H1 (cell line): ENCODE measurements at regions not wholly inside any gene's neighbourhood (a gene's known extent, or its start where the extent isn't known, plus 50 kb on each side); places are given as distances from the start of the nearest gene placed in this dataset.

ENCODE experiments used
- CTCF ChIA-PET: fragments of 300-600 bp; sonication (Branson Sonifier 250); formaldehyde crosslinking; loops from one replicate; lab custom pipeline; 2021; ENCODE audit not compliant: partially characterized antibody; lab: Charles Lee
- POLR2A ChIA-PET: fragments of 300-600 bp; sonication (Branson Sonifier 250); formaldehyde crosslinking; loops from one replicate; lab custom pipeline; 2021; ENCODE audit warnings: inconsistent platforms; ENCODE audit not compliant: partially characterized antibody; lab: Charles Lee
- DNase-seq, 2 experiments: peaks; one replicate each; pipeline versions ENCODE4 v3.0.0 to v3.0.0-alpha.2; 2010 to 2022; ENCODE audit warnings: low spot score in 2 of 2, low read depth in 1 of 2, mixed read lengths in 1 of 2
- FAIRE-seq: peaks from 2 replicates; lab custom pipeline; 2011; peaks lifted over from hg19 to GRCh38; lab: Jason Lieb, UNC
- H2AFZ ChIP-seq: 2 replicates; pipeline ENCODE4 v1.8.1; 2012; ENCODE audit warnings: low read length, inconsistent platforms
- H2AK5ac ChIP-seq: 2 replicates; pipeline ENCODE4 v1.6.1; 2013; ENCODE audit warnings: low read depth, low read length
- H2BK120ac ChIP-seq: replicated peaks from 2 replicates; pipeline ENCODE3; 2013; ENCODE audit warnings: low read depth, low read length, inconsistent platforms
- H2BK12ac ChIP-seq: 2 replicates; pipeline ENCODE4 v1.6.1; 2013; ENCODE audit warnings: low read depth, low read length
- H2BK15ac ChIP-seq: 2 replicates; pipeline ENCODE4 v1.6.1; 2013; ENCODE audit warnings: low read length
- H2BK20ac ChIP-seq: 2 replicates; pipeline ENCODE4 v1.6.1; 2013; ENCODE audit warnings: low read length
- H2BK5ac ChIP-seq: 2 replicates; pipeline ENCODE4 v1.6.1; 2013; ENCODE audit warnings: low read depth, low read length
- H3K14ac ChIP-seq: 2 replicates; pipeline ENCODE4 v1.6.1; 2013; ENCODE audit warnings: inconsistent platforms; ENCODE audit not compliant: insufficient read length
- H3K18ac ChIP-seq: 2 replicates; pipeline ENCODE4 v1.6.1; 2013; ENCODE audit warnings: low read length; ENCODE audit errors: extremely low read depth
- H3K23ac ChIP-seq: 2 replicates; pipeline ENCODE4 v1.6.1; 2013; ENCODE audit warnings: inconsistent platforms; ENCODE audit not compliant: insufficient read length
- H3K23me2 ChIP-seq: 2 replicates; pipeline ENCODE4 v1.6.1; 2013; ENCODE audit warnings: low read depth, low read length
- H3K27ac ChIP-seq: 2 replicates; pipeline ENCODE4 v1.6.1; 2011; ENCODE audit warnings: low read depth, low read length, inconsistent platforms
- H3K27me3 ChIP-seq, 4 experiments: replicated peaks in 1 of 4; 1 replicate in 1 of 4; 2 replicates in 3 of 4; pipeline versions ENCODE4 v1.6.1 to v1.8.1; 2011 to 2013; ENCODE audit warnings: low read length in 3 of 4, mild to moderate bottlenecking in 3 of 4, inconsistent platforms in 2 of 4, mixed read lengths in 2 of 4, moderate library complexity in 1 of 4; ENCODE audit not compliant: control insufficient read depth in 3 of 4, insufficient read depth in 3 of 4; ENCODE audit errors: extremely low read depth in 1 of 4
- H3K36me3 ChIP-seq, 4 experiments: 2 replicates each; pipeline versions ENCODE4 v1.6.1 to v1.8.1; 2011 to 2013; ENCODE audit warnings: mild to moderate bottlenecking in 4 of 4, low read length in 3 of 4, moderate library complexity in 2 of 4, control low read depth in 1 of 4, inconsistent platforms in 1 of 4; ENCODE audit not compliant: insufficient read depth in 4 of 4, control insufficient read depth in 2 of 4
- H3K4ac ChIP-seq: replicated peaks from 2 replicates; pipeline ENCODE3; 2013; ENCODE audit warnings: low read length, low read depth, mixed read lengths, inconsistent platforms; ENCODE audit not compliant: insufficient read length
- H3K4me1 ChIP-seq, 4 experiments: replicated peaks in 1 of 4; 1 replicate in 1 of 4; 2 replicates in 3 of 4; pipeline versions ENCODE4 v1.6.1 to v1.8.1; 2011 to 2013; ENCODE audit warnings: low read length in 3 of 4, inconsistent platforms in 2 of 4, mixed read lengths in 1 of 4; ENCODE audit not compliant: insufficient read depth in 4 of 4, control insufficient read depth in 3 of 4
- H3K4me2 ChIP-seq, 2 experiments: 2 replicates each; pipeline versions ENCODE4 v1.6.1 to v1.8.1; 2011 to 2013; ENCODE audit warnings: low read depth in 2 of 2, low read length in 2 of 2, control low read depth in 1 of 2, inconsistent platforms in 1 of 2, mild to moderate bottlenecking in 1 of 2; ENCODE audit not compliant: insufficient read depth in 1 of 2
- H3K4me3 ChIP-seq, 4 experiments: fragments of 200-600, 300-600 bp in 1 of 4; sonication (generic), shearing (Covaris generic), sonication (Bioruptor Twin) in 1 of 4; 2 replicates each; pipeline versions ENCODE4 v1.5.1 to v1.8.1; 2011 to 2016; ENCODE audit warnings: low read length in 4 of 4, low read depth in 3 of 4, control low read depth in 2 of 4, inconsistent platforms in 2 of 4, mild to moderate bottlenecking in 2 of 4, mixed read lengths in 1 of 4, moderate library complexity in 1 of 4; ENCODE audit not compliant: insufficient read depth in 2 of 4; ENCODE audit errors: extremely low read depth in 1 of 4
- H3K56ac ChIP-seq: replicated peaks from 2 replicates; pipeline ENCODE3; 2013; ENCODE audit warnings: low read depth, mild to moderate bottlenecking, mixed read lengths, low read length, inconsistent platforms; ENCODE audit not compliant: insufficient read length
- H3K79me1 ChIP-seq: 2 replicates; pipeline ENCODE4 v1.6.1; 2013; ENCODE audit warnings: low read depth, low read length, control low read depth
- H3K79me2 ChIP-seq, 2 experiments: 2 replicates each; pipeline versions ENCODE4 v1.6.1 to v1.8.1; 2012 to 2013; ENCODE audit warnings: low read length in 2 of 2, mild to moderate bottlenecking in 2 of 2, inconsistent platforms in 1 of 2; ENCODE audit not compliant: insufficient read depth in 2 of 2, control insufficient read depth in 1 of 2
- H3K9ac ChIP-seq, 4 experiments: replicated peaks in 1 of 4; 1 replicate in 1 of 4; 2 replicates in 3 of 4; pipeline versions ENCODE4 v1.6.1 to v1.8.1; 2011 to 2013; ENCODE audit warnings: low read depth in 3 of 4, low read length in 3 of 4, control low read depth in 2 of 4, mild to moderate bottlenecking in 2 of 4, moderate library complexity in 2 of 4, inconsistent platforms in 1 of 4; ENCODE audit errors: extremely low read depth in 1 of 4
- H3K9me3 ChIP-seq, 2 experiments: 2 replicates each; pipeline versions ENCODE4 v1.6.1 to v1.8.1; 2012 to 2013; ENCODE audit warnings: mild to moderate bottlenecking in 2 of 2, moderate library complexity in 2 of 2, control low read depth in 1 of 2, inconsistent platforms in 1 of 2, low read depth in 1 of 2, low read length in 1 of 2, mixed read lengths in 1 of 2; ENCODE audit not compliant: insufficient read depth in 2 of 2
- H4K20me1 ChIP-seq, 2 experiments: replicated peaks in 1 of 2; 2 replicates each; pipeline versions ENCODE3 to v1.8.1; 2011 to 2013; ENCODE audit warnings: inconsistent platforms in 2 of 2, low read length in 2 of 2, mild to moderate bottlenecking in 1 of 2; ENCODE audit not compliant: insufficient read depth in 2 of 2, control insufficient read depth in 1 of 2
- H4K5ac ChIP-seq: 2 replicates; pipeline ENCODE4 v1.6.1; 2013; ENCODE audit warnings: low read length, low read depth, mixed read lengths, inconsistent platforms; ENCODE audit not compliant: insufficient read length
- H4K8ac ChIP-seq: 2 replicates; pipeline ENCODE4 v1.8.0; 2013; ENCODE audit warnings: mild to moderate bottlenecking, moderate library complexity, low read length, inconsistent platforms; ENCODE audit not compliant: insufficient read depth; ENCODE audit errors: extremely low read depth
- H4K91ac ChIP-seq: replicated peaks from 2 replicates; pipeline ENCODE3; 2013; ENCODE audit warnings: low read length, mixed read lengths, inconsistent platforms; ENCODE audit not compliant: insufficient read length
- RAD21 ChIP-seq, 2 experiments: IDR thresholded peaks in 1 of 2; conservative IDR thresholded peaks in 1 of 2; 2 replicates each; pipeline ENCODE4 v1.6.1; 2011; ENCODE audit warnings: low read depth in 2 of 2, low read length in 2 of 2, improper control_type of control experiment in 1 of 2, inconsistent platforms in 1 of 2, mild to moderate bottlenecking in 1 of 2, moderate library complexity in 1 of 2
- TAF7 ChIP-seq: optimal IDR thresholded peaks from 2 replicates; pipeline ENCODE3; 2011; ENCODE audit warnings: low read depth, mild to moderate bottlenecking, inconsistent platforms, low read length, moderate library complexity, borderline replicate concordance
- TCF12 ChIP-seq: IDR thresholded peaks from 2 replicates; pipeline ENCODE4 v1.6.1; 2011; ENCODE audit warnings: low read depth, mild to moderate bottlenecking, low read length
- WGBS, 2 experiments: shearing (Covaris generic) in 1 of 2; methylation state at CpG; one replicate each; pipeline versions ENCODE4 v1.1.6 to v1.1.7; 2013 to 2015; ENCODE audit warnings: low lambda C conversion rate in 2 of 2, mixed read lengths in 2 of 2, inconsistent platforms in 1 of 2, low coverage in 1 of 2, missing lambda C conversion rate in 1 of 2; ENCODE audit not compliant: insufficient replicate concordance in 2 of 2, insufficient coverage in 1 of 2, insufficient read length in 1 of 2; ENCODE audit errors: extremely low coverage in 1 of 2, missing lambda C conversion rate in 1 of 2; 5-methylcytosine and 5-hydroxymethylcytosine counted together
- TF ChIP-seq, protein P1 (sequence below): IDR thresholded peaks from 2 replicates; pipeline ENCODE4 v1.6.1; 2012; ENCODE audit warnings: inconsistent platforms

DNA sequence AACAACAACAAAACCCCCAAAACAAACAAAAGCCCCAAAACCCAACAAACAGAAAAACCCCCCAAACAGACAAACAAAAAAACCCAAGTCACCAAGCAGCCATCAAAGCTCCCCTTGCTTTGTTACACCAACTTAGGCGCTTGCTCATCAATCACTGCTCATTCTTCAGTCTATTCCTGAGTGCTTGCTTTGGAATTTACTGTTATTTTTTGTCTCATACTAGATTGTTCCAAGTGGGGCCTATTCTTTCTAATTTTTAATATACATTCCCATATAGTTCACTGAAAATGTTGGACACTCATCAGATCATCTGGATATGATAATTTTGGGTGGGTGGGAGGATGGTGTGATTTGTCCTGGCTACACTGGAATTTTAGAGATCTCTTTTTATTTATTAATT is 126.0 kb upstream of the JCAD start:
- H2BK120ac ChIP-seq = no peak overlapping the region
- H2BK15ac ChIP-seq = no peak overlapping the region
- H3K4me1 ChIP-seq = no peaks in the 10 kb centered on the region
- no peak overlapping the region for H2BK12ac ChIP-seq
- no peak overlapping the region for H3K4ac ChIP-seq
- no peak overlapping the region for H3K18ac ChIP-seq
- no peaks in the 10 kb centered on the region for H3K27me3 ChIP-seq
- H3K9me3 ChIP-seq = no peaks in the 10 kb centered on the region
- no peak overlapping the region for H3K27ac ChIP-seq
- H4K20me1 ChIP-seq = no peaks in the 10 kb centered on the region
- WGBS, 2 experiments = 96% methylated on average over 1 of the region's 1 CpG; no CpG with 5 or more reads in 1 of the 2 experiments
- H4K8ac ChIP-seq = no peak overlapping the region
- H4K5ac ChIP-seq = no peak overlapping the region
- no peak overlapping the region for H3K9ac ChIP-seq
- H3K36me3 ChIP-seq = no peaks in the 10 kb centered on the region
- H2BK20ac ChIP-seq = no peak overlapping the region
- H3K79me2 ChIP-seq = no peaks in the 10 kb centered on the region
- POLR2A ChIA-PET = no interaction called here
- H3K14ac ChIP-seq = no peak overlapping the region
- H4K91ac ChIP-seq = no peak overlapping the region
- no peak overlapping the region for H3K4me2 ChIP-seq
- H2BK5ac ChIP-seq = no peak overlapping the region
- no peaks in the 10 kb centered on the region for H3K23me2 ChIP-seq
- no peak overlapping the region for H3K56ac ChIP-seq
- no peak overlapping the region for H3K23ac ChIP-seq
- no peak for DNase-seq
- FAIRE-seq = no peak
- H2AFZ ChIP-seq = no peak overlapping the region
- no peaks in the 10 kb centered on the region for H3K79me1 ChIP-seq
- CTCF ChIA-PET = interaction anchor here (0.6 to 2.4 kb wide), 4 partner anchors 33 to 208 kb away, joined by 3 to 8 read pairs (median 4); no protein-coding TSS in a partner anchor
- no peak overlapping the region for H2AK5ac ChIP-seq
- H3K4me3 ChIP-seq = no peak overlapping the region
- TF ChIP-seq TAF7 (no peak), RAD21 (IDR thresholded peaks at IDR 0.05 in 1 of 2, conservative IDR thresholded peaks at IDR 0.05 in 1 of 2; ENCODE audit: low read depth in 2 of 2, low read length in 2 of 2) (no peak), TCF12 (no peak)
- TF ChIP-seq, protein P1, sequence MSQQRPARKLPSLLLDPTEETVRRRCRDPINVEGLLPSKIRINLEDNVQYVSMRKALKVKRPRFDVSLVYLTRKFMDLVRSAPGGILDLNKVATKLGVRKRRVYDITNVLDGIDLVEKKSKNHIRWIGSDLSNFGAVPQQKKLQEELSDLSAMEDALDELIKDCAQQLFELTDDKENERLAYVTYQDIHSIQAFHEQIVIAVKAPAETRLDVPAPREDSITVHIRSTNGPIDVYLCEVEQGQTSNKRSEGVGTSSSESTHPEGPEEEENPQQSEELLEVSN = no peak
